RWPE2 (cell line): ENCODE measurements at regions not wholly inside any gene's neighbourhood (a gene's known extent, or its start where the extent isn't known, plus 50 kb on each side); places are given as distances from the start of the nearest gene placed in this dataset.

Experiments used
- ATAC-seq: fragments of 200-7000 bp; cut with Tn5 transposase; 3 replicates; pipeline ENCODE4 v1.9.1; 2021; ENCODE audit warnings: low read depth
- DNase-seq: peaks from one replicate; pipeline ENCODE4 v3.0.0-alpha.2; 2020; ENCODE audit warnings: low spot score
- H3K27ac ChIP-seq: fragments of 450-650 bp; 2 replicates; pipeline ENCODE4 v1.5.1; 2017; ENCODE audit warnings: mild to moderate bottlenecking; ENCODE audit not compliant: poor library complexity, severe bottlenecking
- H3K27me3 ChIP-seq: fragments of 250-450 bp; sonication (Bioruptor Pico); 2 replicates; pipeline ENCODE4 v1.5.1; 2021; ENCODE audit warnings: mild to moderate bottlenecking, moderate library complexity; ENCODE audit not compliant: insufficient read depth, poor library complexity, severe bottlenecking
- H3K36me3 ChIP-seq: fragments of 250-450 bp; sonication (Bioruptor Pico); 2 replicates; pipeline ENCODE4 v1.5.1; 2020; ENCODE audit warnings: low read depth, mild to moderate bottlenecking, moderate library complexity
- H3K4me1 ChIP-seq: fragments of 250-450 bp; sonication (Bioruptor Pico); 2 replicates; pipeline ENCODE4 v1.5.1; 2021; ENCODE audit warnings: mild to moderate bottlenecking, moderate library complexity; ENCODE audit not compliant: insufficient read depth, poor library complexity, severe bottlenecking
- H3K4me3 ChIP-seq: fragments of 250-450 bp; sonication (Bioruptor Pico); 2 replicates; pipeline ENCODE4 v1.5.1; 2021; ENCODE audit warnings: mild to moderate bottlenecking, moderate library complexity; ENCODE audit not compliant: severe bottlenecking
- H3K9me3 ChIP-seq: fragments of 250-450 bp; sonication (Bioruptor Pico); 2 replicates; pipeline ENCODE4 v1.5.1; 2021; ENCODE audit warnings: mild to moderate bottlenecking, moderate library complexity; ENCODE audit not compliant: severe bottlenecking
- CTCF ChIP-seq: fragments of 450-650 bp; IDR thresholded peaks from one replicate; pipeline ENCODE4 v1.5.1; 2017; ENCODE audit warnings: mild to moderate bottlenecking, moderate library complexity; ENCODE audit not compliant: poor library complexity, severe bottlenecking

- no peak overlapping the region for H3K27ac ChIP-seq
- TF ChIP-seq CTCF: no peak
- peaks cover 5% of the 10 kb centered on the region for H3K9me3 ChIP-seq
- H3K36me3 ChIP-seq: no peaks in the 10 kb centered on the region
- no peaks in the 10 kb centered on the region for H3K4me1 ChIP-seq
- DNase-seq (no peak), ATAC-seq (no peak)
- H3K27me3 ChIP-seq: no peaks in the 10 kb centered on the region
- H3K4me3 ChIP-seq: no peak overlapping the region
These were observed 144.7 kb upstream of the CREB1 start for GRCh38 chr2:207385076-207385475.

- Histone ChIP-seq H3K27me3 (no peaks in the 10 kb centered on the region), H3K9me3 (peaks cover 5% of the 10 kb centered on the region), H3K4me3 (no peak overlapping the region), H3K4me1 (no peaks in the 10 kb centered on the region), H3K36me3 (no peaks in the 10 kb centered on the region), H3K27ac (no peak overlapping the region)
- no peak for TF ChIP-seq CTCF
- ATAC-seq (peak; percentile 45; the same call in 1 of the 3 replicates), DNase-seq (no peak)
These were observed 143.9 kb upstream of the CREB1 start for GRCh38 chr2:207385903-207386302.

- ATAC-seq (no peak), DNase-seq (no peak)
- Histone ChIP-seq H3K9me3 (peaks cover 5% of the 10 kb centered on the region), H3K4me3 (no peak overlapping the region), H3K27ac (no peak overlapping the region), H3K36me3 (no peaks in the 10 kb centered on the region), H3K27me3 (no peaks in the 10 kb centered on the region), H3K4me1 (no peaks in the 10 kb centered on the region)
- TF ChIP-seq CTCF: no peak
These were observed 142.7 kb upstream of the CREB1 start for GRCh38 chr2:207387001-207387571.

GRCh38 chr2:207390302-207391095 lies 139.3 kb upstream of the CREB1 start:
- peaks cover 24% of the 10 kb centered on the region for H3K4me1 ChIP-seq
- no peaks in the 10 kb centered on the region for H3K36me3 ChIP-seq
- TF ChIP-seq CTCF: no peak
- H3K27me3 ChIP-seq: no peaks in the 10 kb centered on the region
- ATAC-seq (no peak), DNase-seq (no peak)
- H3K27ac ChIP-seq: no peak overlapping the region
- no peaks in the 10 kb centered on the region for H3K9me3 ChIP-seq
- no peak overlapping the region for H3K4me3 ChIP-seq
